GM12891 (cell line): ENCODE measurements at regions not wholly inside any gene's neighbourhood (a gene's known extent, or its start where the extent isn't known, plus 50 kb on each side); places are given as distances from the start of the nearest gene placed in this dataset.

ENCODE experiments used
- DNase-seq: peaks from one replicate; pipeline ENCODE4 v3.0.0; 2011; ENCODE audit warnings: low spot score; ENCODE audit not compliant: insufficient read length
- FAIRE-seq: peaks from 2 replicates; lab custom pipeline; 2011; peaks lifted over from hg19 to GRCh38; lab: Jason Lieb, UNC
- PAX5 ChIP-seq: IDR thresholded peaks from 2 replicates; pipeline ENCODE4 v1.6.1; 2011; ENCODE audit warnings: low read length, moderate library complexity, mild to moderate bottlenecking; ENCODE audit not compliant: insufficient read depth, severe bottlenecking
- POLR2A ChIP-seq: IDR thresholded peaks from 2 replicates; pipeline ENCODE4 v1.6.1; 2011; ENCODE audit warnings: low read depth, low read length, control low read depth
- POLR2AphosphoS5 ChIP-seq: IDR thresholded peaks from 2 replicates; pipeline ENCODE4 v1.6.1; 2011; ENCODE audit warnings: low read depth, low read length, control low read depth
- POU2F2 ChIP-seq: IDR thresholded peaks from 2 replicates; pipeline ENCODE4 v1.6.1; 2011; ENCODE audit warnings: low read depth, mild to moderate bottlenecking, control low read depth, low read length, moderate library complexity
- SPI1 ChIP-seq: IDR thresholded peaks from 2 replicates; pipeline ENCODE4 v1.6.1; 2011; ENCODE audit warnings: low read depth, low read length, control low read depth
- TAF1 ChIP-seq: IDR thresholded peaks from 2 replicates; pipeline ENCODE4 v1.6.1; 2011; ENCODE audit warnings: low read depth, low read length, control low read depth

GRCh38 chr1:227472772-227473171, 90.6 kb upstream of the ZNF678 start:
- DNase-seq (no peak), FAIRE-seq (no peak)
- TF ChIP-seq SPI1 (no peak), POU2F2 (no peak), POLR2A (no peak), POLR2AphosphoS5 (no peak), TAF1 (no peak), PAX5 (no peak)

GRCh38 chr1:227470688-227471087, 92.7 kb upstream of the ZNF678 start:
- no peak for FAIRE-seq
- TF ChIP-seq SPI1 (no peak), POLR2A (no peak), TAF1 (no peak), POLR2AphosphoS5 (no peak), POU2F2 (no peak), PAX5 (no peak)
- DNase-seq = no peak

GRCh38 chr1:227469708-227470107, 93.6 kb upstream of the ZNF678 start:
- no peak for TF ChIP-seq POU2F2
- TF ChIP-seq PAX5 = no peak
- TF ChIP-seq SPI1 = no peak
- TF ChIP-seq POLR2AphosphoS5 = no peak
- TF ChIP-seq POLR2A = no peak
- no peak for TF ChIP-seq TAF1
- FAIRE-seq = no peak
- no peak for DNase-seq

- no peak for DNase-seq
- FAIRE-seq = no peak
- TF ChIP-seq TAF1 (no peak), POU2F2 (no peak), POLR2A (no peak), SPI1 (no peak), POLR2AphosphoS5 (no peak), PAX5 (no peak)
Measured at GRCh38 chr1:227466039-227466645, 97.2 kb upstream of the ZNF678 start.

GRCh38 chr1:227465256-227465655, 98.1 kb upstream of the ZNF678 start:
- no peak for FAIRE-seq
- DNase-seq = no peak
- TF ChIP-seq SPI1 (no peak), POU2F2 (no peak), POLR2AphosphoS5 (no peak), PAX5 (no peak), TAF1 (no peak)

- no peak for TF ChIP-seq POU2F2
- TF ChIP-seq TAF1 = no peak
- no peak for TF ChIP-seq SPI1
- TF ChIP-seq POLR2A = no peak
- no peak for TF ChIP-seq PAX5
- DNase-seq (no peak), FAIRE-seq (no peak)
Measured at GRCh38 chr1:227459977-227460376, 103.4 kb upstream of the ZNF678 start.

- no peak for FAIRE-seq
- DNase-seq = no peak
- TF ChIP-seq POU2F2 = no peak
- no peak for TF ChIP-seq SPI1
- TF ChIP-seq PAX5 = no peak
- TF ChIP-seq TAF1 = no peak
- TF ChIP-seq POLR2A = no peak
Measured at GRCh38 chr1:227459326-227459841, 104.0 kb upstream of the ZNF678 start.

GRCh38 chr1:227454686-227455085, 108.7 kb upstream of the ZNF678 start:
- DNase-seq (no peak), FAIRE-seq (no peak)
- TF ChIP-seq PAX5 (no peak), TAF1 (no peak), POLR2A (no peak), SPI1 (no peak), POLR2AphosphoS5 (no peak), POU2F2 (no peak)

GRCh38 chr1:227453631-227454355, 109.6 kb upstream of the ZNF678 start:
- DNase-seq (no peak), FAIRE-seq (no peak)
- no peak for TF ChIP-seq TAF1
- no peak for TF ChIP-seq POU2F2

GRCh38 chr1:227451954-227452353, 111.4 kb upstream of the ZNF678 start:
- no peak for DNase-seq
- TF ChIP-seq POLR2AphosphoS5 (no peak), SPI1 (no peak), POU2F2 (no peak), TAF1 (no peak), PAX5 (no peak), POLR2A (no peak)
- FAIRE-seq = no peak
